Mucosa of descending colon (tissue), 3 donors: ENCODE measurements at regions not wholly inside any gene's neighbourhood (a gene's known extent, or its start where the extent isn't known, plus 50 kb on each side); places are given as distances from the start of the nearest gene placed in this dataset.

Experiments used
- ATAC-seq: fragments of 200-7000 bp; cut with Tn5 transposase; one replicate; pipeline ENCODE4 v1.9.1; 2020; ENCODE audit warnings: mild to moderate bottlenecking, moderate library complexity
- DNase-seq, 3 donors: peaks; one replicate each; pipeline ENCODE4 v3.0.0-alpha.2; 2020
- H3K36me3 ChIP-seq: fragments of 200-600 bp; one replicate; pipeline ENCODE4 v1.8.0; 2021; ENCODE audit warnings: low read depth, mild to moderate bottlenecking
- H3K4me1 ChIP-seq: fragments of 200-600 bp; one replicate; pipeline ENCODE4 v1.8.0; 2021; ENCODE audit warnings: low read depth, mild to moderate bottlenecking
- H3K4me3 ChIP-seq: fragments of 200-600 bp; one replicate; pipeline ENCODE4 v1.8.0; 2021; ENCODE audit warnings: mild to moderate bottlenecking
- H3K9me3 ChIP-seq: fragments of 200-600 bp; one replicate; pipeline ENCODE4 v1.8.0; 2021; ENCODE audit warnings: mild to moderate bottlenecking
- CTCF ChIP-seq: fragments of 200-600 bp; IDR thresholded peaks from one replicate; pipeline ENCODE4 v1.8.0; 2022; ENCODE audit warnings: antibody characterized with exemption, mild to moderate bottlenecking
- intact Hi-C, 2 donors: fragments of 100-400 bp; cut with DNase I in 1 of 2; cut with micrococcal nuclease in 1 of 2; formaldehyde crosslinking; loops; one replicate each; pipeline versions ENCODE4 v1.11.0 to v1.11.1; 2022; cut with DNase I, micrococcal nuclease
- donor health status: DM: no; HTN: no; CAD: no; lungs with moderate emphysema.
- donor health status: DM: no; HTN: no; CAD: no.
- donor health status: DM: no; HTN: yes; CAD: no.

DNA sequence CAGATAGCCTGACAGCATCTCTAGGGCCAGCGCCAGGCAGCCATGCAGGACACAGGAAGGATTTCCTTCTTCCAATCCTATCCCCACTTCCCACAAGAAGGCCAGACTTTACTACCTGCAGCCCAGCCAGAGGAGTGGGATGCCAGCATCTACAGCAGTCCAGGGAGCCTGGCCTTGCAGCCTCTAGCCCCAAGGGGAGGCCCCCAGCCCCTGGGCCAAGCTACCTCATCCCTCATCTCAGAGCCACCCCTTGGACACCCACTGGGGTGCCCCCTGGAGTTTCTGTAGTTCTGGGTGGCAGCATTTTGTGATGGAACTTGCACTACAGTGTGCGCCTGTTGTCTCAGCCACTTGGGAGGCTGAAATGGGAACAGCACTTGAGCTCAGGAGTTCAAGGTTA lies 170.8 kb upstream of the PODXL start:
- ATAC-seq: no peak
- TF ChIP-seq CTCF: no peak

GRCh38 chr7:131726686-131727085 lies 170.3 kb upstream of the PODXL start:
- Histone ChIP-seq H3K9me3 (no peaks in the 10 kb centered on the region), H3K4me3 (no peak overlapping the region), H3K4me1 (no peaks in the 10 kb centered on the region), H3K36me3 (no peaks in the 10 kb centered on the region)
- DNase-seq (no peak), ATAC-seq (no peak)
- no peak for TF ChIP-seq CTCF
- intact Hi-C loops: no loop called here

More for the DNA sequence above, 170.8 kb upstream of the PODXL start:
- Histone ChIP-seq H3K4me3 (no peak overlapping the region), H3K4me1 (no peaks in the 10 kb centered on the region), H3K36me3 (no peaks in the 10 kb centered on the region), H3K9me3 (no peaks in the 10 kb centered on the region)
- DNase-seq: no peak
- intact Hi-C loops: no loop called here

- intact Hi-C loops: no loop called here
Observed at GRCh38 chr7:131726031-131726430, 169.6 kb upstream of the PODXL start.

DNA sequence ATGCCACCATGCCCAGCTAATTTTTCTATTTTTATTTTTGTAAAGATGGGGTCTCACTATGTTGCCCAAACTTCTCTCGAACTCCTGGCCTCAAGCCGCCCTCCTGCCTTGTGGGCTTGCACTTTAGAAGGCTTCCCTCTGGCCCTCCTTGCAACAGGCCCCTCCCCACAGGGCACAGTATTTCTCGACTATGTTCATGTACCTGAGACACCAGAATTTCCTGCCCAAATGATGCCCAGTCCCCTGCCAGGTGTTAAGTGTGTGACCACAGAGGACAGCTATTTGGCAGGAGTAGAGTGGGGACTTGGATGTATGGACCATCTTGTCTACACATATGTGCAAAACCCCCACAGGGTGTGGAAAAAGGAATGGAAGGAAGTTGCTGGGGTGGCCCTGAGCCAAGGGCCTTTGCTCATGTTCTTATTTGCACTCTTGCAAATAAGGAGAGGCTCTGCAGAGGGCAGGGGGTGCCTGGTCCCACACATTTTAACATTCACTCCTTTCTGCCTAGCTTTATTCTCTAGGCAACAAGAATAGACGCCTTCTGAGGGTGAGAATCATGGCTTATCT lies 168.4 kb upstream of the PODXL start:
- Histone ChIP-seq H3K36me3 (no peaks in the 10 kb centered on the region), H3K9me3 (no peaks in the 10 kb centered on the region), H3K4me1 (no peaks in the 10 kb centered on the region), H3K4me3 (no peak overlapping the region)
- intact Hi-C loops: no loop called here
- TF ChIP-seq CTCF: no peak
- ATAC-seq (no peak), DNase-seq (no peak)

More at GRCh38 chr7:131726031-131726430, 169.6 kb upstream of the PODXL start:
- TF ChIP-seq CTCF: no peak
- Histone ChIP-seq H3K36me3 (no peaks in the 10 kb centered on the region), H3K9me3 (no peaks in the 10 kb centered on the region), H3K4me3 (no peak overlapping the region), H3K4me1 (no peaks in the 10 kb centered on the region)
- DNase-seq: no peak
- no peak for ATAC-seq

DNA sequence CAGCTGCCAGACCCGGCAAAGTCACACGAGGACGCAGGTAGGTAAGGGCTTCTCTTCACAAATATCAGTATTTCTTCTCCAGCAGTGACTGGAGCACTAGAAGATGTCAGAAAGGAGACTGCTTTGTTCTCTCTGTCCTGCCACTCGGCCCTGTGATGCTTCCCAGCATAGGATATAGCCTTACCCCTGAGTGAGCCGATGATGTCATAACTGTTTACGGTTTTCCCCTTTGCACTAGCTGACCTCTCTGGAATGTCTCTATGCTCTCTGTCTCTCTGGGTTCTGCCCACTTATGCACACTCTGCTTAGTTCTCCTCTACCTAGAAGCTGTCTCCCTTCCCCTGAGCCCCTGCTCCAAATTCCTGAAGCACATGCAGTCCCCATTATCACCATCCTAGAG lies 167.5 kb upstream of the PODXL start:
- ATAC-seq: no peak
- H3K36me3 ChIP-seq: no peaks in the 10 kb centered on the region
- no peak for DNase-seq
- no peak for TF ChIP-seq CTCF
- H3K4me3 ChIP-seq: no peak overlapping the region
- intact Hi-C loops: no loop called here
- no peaks in the 10 kb centered on the region for H3K4me1 ChIP-seq
- no peaks in the 10 kb centered on the region for H3K9me3 ChIP-seq

DNA sequence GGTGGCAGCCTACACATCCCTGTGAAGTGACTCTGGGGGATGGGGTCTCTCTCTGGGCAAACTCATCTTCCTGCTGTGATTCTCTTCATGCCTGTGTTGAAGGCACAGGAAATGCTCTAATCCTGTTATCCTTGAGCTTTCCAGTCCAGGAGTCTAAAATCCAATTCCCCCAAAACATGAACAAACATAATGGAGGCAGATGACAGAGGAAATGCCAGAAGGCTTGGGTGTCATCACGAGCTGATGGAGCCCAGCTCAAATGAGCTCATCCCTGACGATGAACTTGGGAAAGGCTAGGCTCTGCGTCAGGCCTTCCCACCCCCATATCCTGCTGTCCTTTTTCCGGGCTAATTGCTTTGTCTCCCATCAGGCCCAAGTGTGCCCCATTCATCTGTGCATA lies 165.9 kb upstream of the PODXL start:
- no peaks in the 10 kb centered on the region for H3K9me3 ChIP-seq
- no peak overlapping the region for H3K4me3 ChIP-seq
- no peak for TF ChIP-seq CTCF
- DNase-seq: no peak
- no peak for ATAC-seq
- H3K4me1 ChIP-seq: no peaks in the 10 kb centered on the region
- intact Hi-C loops: no loop called here
- H3K36me3 ChIP-seq: no peaks in the 10 kb centered on the region
